HepG2 (cell line): ENCODE measurements at regions not wholly inside any gene's neighbourhood (a gene's known extent, or its start where the extent isn't known, plus 50 kb on each side); places are given as distances from the start of the nearest gene placed in this dataset.

Experiments used
- FOXA3 ChIP-seq: IDR thresholded peaks from 2 replicates; pipeline ENCODE4 v1.6.1; 2016; ENCODE audit warnings: missing genetic modification reagents, missing compliant biosample characterization
- HDAC1 ChIP-seq: sonication (generic); formaldehyde crosslinking; IDR thresholded peaks from 2 replicates; pipeline ENCODE4 v1.5.1; 2020; ENCODE audit warnings: mild to moderate bottlenecking, missing genetic modification reagents
- HMG20A ChIP-seq: IDR thresholded peaks from 2 replicates; pipeline ENCODE4 v1.6.1; 2016; ENCODE audit warnings: borderline replicate concordance
- HOXA3 ChIP-seq: sonication (generic); formaldehyde crosslinking; IDR thresholded peaks from 2 replicates; pipeline ENCODE4 v1.5.0; 2020; ENCODE audit warnings: missing genetic modification reagents
- NR2F1 ChIP-seq, 2 experiments: fragments of 450-650 bp in 1 of 2; formaldehyde crosslinking in 1 of 2; IDR thresholded peaks; 2 replicates each; pipeline versions ENCODE4 v1.5.0 to v1.6.1; 2016 to 2020; ENCODE audit warnings: mild to moderate bottlenecking in 1 of 2, missing compliant biosample characterization in 1 of 2, missing genetic modification reagents in 1 of 2, moderate library complexity in 1 of 2
- PHF21A ChIP-seq: sonication (generic); formaldehyde crosslinking; IDR thresholded peaks from 2 replicates; pipeline ENCODE4 v1.5.0; 2020; ENCODE audit warnings: mild to moderate bottlenecking, missing genetic modification reagents
- PHF8 ChIP-seq: sonication (generic); formaldehyde crosslinking; IDR thresholded peaks from 2 replicates; pipeline ENCODE4 v1.5.0; 2020; ENCODE audit warnings: missing genetic modification reagents
- PRPF4 ChIP-seq: fragments of 200-400 bp; formaldehyde crosslinking; IDR thresholded peaks from 2 replicates; pipeline ENCODE4 v1.6.1; 2016; ENCODE audit warnings: low read length, low read depth; ENCODE audit not compliant: poor library complexity, severe bottlenecking
- SALL2 ChIP-seq: sonication (generic); formaldehyde crosslinking; IDR thresholded peaks from 2 replicates; pipeline ENCODE4 v1.8.1; 2023; ENCODE audit warnings: mild to moderate bottlenecking, missing genetic modification reagents, inconsistent platforms
- THYN1 ChIP-seq: sonication (generic); formaldehyde crosslinking; IDR thresholded peaks from 2 replicates; pipeline ENCODE4 v1.8.1; 2023; ENCODE audit warnings: low read depth, mild to moderate bottlenecking, moderate library complexity, missing genetic modification reagents, borderline replicate concordance
- ZBTB42 ChIP-seq: sonication (generic); formaldehyde crosslinking; IDR thresholded peaks from 2 replicates; pipeline ENCODE4 v1.5.0; 2020; ENCODE audit warnings: mild to moderate bottlenecking, missing genetic modification reagents
- ZNF124 ChIP-seq: sonication (generic); formaldehyde crosslinking; IDR thresholded peaks from 2 replicates; pipeline ENCODE4 v1.4.0; 2020; ENCODE audit warnings: missing genetic modification reagents
- ZNF317 ChIP-seq: sonication (generic); formaldehyde crosslinking; IDR thresholded peaks from 2 replicates; pipeline ENCODE4 v1.5.0; 2020; ENCODE audit warnings: mild to moderate bottlenecking, missing genetic modification reagents
- ZNF335 ChIP-seq: sonication (generic); formaldehyde crosslinking; IDR thresholded peaks from 2 replicates; pipeline ENCODE4 v1.4.0; 2020; ENCODE audit warnings: missing genetic modification reagents
- TF ChIP-seq, protein P1 (sequence below): sonication (generic); formaldehyde crosslinking; IDR thresholded peaks from 2 replicates; pipeline ENCODE4 v1.8.0; 2022; ENCODE audit warnings: missing genetic modification reagents, mild to moderate bottlenecking, borderline replicate concordance
- TF ChIP-seq, protein P2 (sequence below): sonication (generic); formaldehyde crosslinking; IDR thresholded peaks from 2 replicates; pipeline ENCODE4 v1.4.0; 2020; ENCODE audit warnings: missing genetic modification reagents, borderline replicate concordance
- TF ChIP-seq, protein P3 (sequence below): sonication (generic); formaldehyde crosslinking; IDR thresholded peaks from one replicate; pipeline ENCODE4 v1.5.1; 2020; ENCODE audit warnings: mild to moderate bottlenecking, missing genetic modification reagents; ENCODE audit errors: not compliant biosample characterization
- TF ChIP-seq, protein P4 (sequence below): IDR thresholded peaks from 2 replicates; pipeline ENCODE4 v1.6.1; 2016; ENCODE audit warnings: missing compliant biosample characterization, missing genetic modification reagents, borderline replicate concordance

DNA sequence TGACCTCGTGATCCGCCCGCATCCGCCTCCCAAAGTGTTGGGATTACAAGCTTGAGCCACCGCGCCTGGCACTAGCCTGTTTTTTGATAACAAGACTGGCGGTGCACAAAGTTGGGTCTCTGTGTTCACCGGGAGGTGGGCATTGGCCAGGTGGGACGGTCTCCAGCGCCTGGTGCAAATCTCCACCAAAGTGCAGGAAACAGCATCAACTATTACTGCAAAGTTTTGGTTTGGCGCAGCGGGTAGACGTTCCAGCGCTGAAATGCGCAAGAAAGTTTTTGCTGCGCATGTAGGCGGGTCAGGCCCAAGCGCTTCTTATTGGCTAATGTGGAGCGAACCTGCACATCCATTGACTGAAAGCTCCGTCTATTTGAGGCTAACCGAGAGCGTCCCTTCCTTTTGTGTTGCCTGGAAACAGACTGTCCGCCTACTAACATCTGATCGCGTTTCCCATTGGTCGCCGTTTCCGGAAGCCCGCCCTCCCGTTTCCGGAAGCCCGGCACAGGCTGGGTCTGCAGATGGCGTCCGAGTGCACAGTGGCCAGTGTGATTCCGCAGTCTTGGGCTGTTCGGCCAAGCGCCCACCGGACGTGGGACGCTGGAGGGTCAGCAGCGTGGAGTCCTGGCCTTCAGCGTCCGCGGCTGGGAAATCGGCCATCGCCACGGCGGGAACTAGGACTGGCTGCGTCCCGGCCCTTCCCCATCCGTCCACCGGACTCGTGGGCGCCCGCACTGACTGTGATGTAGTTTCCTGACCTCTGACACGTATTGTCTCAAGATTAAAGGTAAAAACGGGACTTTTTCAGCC lies 53.3 kb upstream of the ZNF527 start (continued):
- TF ChIP-seq, protein P1, sequence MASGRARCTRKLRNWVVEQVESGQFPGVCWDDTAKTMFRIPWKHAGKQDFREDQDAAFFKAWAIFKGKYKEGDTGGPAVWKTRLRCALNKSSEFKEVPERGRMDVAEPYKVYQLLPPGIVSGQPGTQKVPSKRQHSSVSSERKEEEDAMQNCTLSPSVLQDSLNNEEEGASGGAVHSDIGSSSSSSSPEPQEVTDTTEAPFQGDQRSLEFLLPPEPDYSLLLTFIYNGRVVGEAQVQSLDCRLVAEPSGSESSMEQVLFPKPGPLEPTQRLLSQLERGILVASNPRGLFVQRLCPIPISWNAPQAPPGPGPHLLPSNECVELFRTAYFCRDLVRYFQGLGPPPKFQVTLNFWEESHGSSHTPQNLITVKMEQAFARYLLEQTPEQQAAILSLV, result peak; percentile 63; the same call in 1 of the 2 replicates
- TF ChIP-seq FOXA3 (no peak), THYN1 (CRISPR knock-in tag) (no peak), ZBTB42 (no peak), ZNF335 (CRISPR knock-in tag) (no peak), HDAC1 (CRISPR knock-in tag) (peak; percentile 85), SALL2 (CRISPR knock-in tag) (no peak), HOXA3 (CRISPR knock-in tag) (peak; percentile 79), PRPF4 (no peak), ZNF317 (no peak), ZNF124 (peak; percentile 59; the same call in 1 of the 2 replicates), PHF8 (CRISPR knock-in tag) (peak; percentile 88), PHF21A (peak; percentile 41; the same call in 1 of the 2 replicates), HMG20A (CRISPR knock-in tag) (no peak), NR2F1 (CRISPR knock-in tag; IDR thresholded peaks at IDR 0.05) (peak; percentile 32 to 78; a peak in 3 of 4 replicates)
- TF ChIP-seq, protein P2, sequence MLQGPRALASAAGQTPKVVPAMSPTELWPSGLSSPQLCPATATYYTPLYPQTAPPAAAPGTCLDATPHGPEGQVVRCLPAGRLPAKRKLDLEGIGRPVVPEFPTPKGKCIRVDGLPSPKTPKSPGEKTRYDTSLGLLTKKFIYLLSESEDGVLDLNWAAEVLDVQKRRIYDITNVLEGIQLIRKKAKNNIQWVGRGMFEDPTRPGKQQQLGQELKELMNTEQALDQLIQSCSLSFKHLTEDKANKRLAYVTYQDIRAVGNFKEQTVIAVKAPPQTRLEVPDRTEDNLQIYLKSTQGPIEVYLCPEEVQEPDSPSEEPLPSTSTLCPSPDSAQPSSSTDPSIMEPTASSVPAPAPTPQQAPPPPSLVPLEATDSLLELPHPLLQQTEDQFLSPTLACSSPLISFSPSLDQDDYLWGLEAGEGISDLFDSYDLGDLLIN (CRISPR knock-in tag), result no peak
- TF ChIP-seq, protein P3, sequence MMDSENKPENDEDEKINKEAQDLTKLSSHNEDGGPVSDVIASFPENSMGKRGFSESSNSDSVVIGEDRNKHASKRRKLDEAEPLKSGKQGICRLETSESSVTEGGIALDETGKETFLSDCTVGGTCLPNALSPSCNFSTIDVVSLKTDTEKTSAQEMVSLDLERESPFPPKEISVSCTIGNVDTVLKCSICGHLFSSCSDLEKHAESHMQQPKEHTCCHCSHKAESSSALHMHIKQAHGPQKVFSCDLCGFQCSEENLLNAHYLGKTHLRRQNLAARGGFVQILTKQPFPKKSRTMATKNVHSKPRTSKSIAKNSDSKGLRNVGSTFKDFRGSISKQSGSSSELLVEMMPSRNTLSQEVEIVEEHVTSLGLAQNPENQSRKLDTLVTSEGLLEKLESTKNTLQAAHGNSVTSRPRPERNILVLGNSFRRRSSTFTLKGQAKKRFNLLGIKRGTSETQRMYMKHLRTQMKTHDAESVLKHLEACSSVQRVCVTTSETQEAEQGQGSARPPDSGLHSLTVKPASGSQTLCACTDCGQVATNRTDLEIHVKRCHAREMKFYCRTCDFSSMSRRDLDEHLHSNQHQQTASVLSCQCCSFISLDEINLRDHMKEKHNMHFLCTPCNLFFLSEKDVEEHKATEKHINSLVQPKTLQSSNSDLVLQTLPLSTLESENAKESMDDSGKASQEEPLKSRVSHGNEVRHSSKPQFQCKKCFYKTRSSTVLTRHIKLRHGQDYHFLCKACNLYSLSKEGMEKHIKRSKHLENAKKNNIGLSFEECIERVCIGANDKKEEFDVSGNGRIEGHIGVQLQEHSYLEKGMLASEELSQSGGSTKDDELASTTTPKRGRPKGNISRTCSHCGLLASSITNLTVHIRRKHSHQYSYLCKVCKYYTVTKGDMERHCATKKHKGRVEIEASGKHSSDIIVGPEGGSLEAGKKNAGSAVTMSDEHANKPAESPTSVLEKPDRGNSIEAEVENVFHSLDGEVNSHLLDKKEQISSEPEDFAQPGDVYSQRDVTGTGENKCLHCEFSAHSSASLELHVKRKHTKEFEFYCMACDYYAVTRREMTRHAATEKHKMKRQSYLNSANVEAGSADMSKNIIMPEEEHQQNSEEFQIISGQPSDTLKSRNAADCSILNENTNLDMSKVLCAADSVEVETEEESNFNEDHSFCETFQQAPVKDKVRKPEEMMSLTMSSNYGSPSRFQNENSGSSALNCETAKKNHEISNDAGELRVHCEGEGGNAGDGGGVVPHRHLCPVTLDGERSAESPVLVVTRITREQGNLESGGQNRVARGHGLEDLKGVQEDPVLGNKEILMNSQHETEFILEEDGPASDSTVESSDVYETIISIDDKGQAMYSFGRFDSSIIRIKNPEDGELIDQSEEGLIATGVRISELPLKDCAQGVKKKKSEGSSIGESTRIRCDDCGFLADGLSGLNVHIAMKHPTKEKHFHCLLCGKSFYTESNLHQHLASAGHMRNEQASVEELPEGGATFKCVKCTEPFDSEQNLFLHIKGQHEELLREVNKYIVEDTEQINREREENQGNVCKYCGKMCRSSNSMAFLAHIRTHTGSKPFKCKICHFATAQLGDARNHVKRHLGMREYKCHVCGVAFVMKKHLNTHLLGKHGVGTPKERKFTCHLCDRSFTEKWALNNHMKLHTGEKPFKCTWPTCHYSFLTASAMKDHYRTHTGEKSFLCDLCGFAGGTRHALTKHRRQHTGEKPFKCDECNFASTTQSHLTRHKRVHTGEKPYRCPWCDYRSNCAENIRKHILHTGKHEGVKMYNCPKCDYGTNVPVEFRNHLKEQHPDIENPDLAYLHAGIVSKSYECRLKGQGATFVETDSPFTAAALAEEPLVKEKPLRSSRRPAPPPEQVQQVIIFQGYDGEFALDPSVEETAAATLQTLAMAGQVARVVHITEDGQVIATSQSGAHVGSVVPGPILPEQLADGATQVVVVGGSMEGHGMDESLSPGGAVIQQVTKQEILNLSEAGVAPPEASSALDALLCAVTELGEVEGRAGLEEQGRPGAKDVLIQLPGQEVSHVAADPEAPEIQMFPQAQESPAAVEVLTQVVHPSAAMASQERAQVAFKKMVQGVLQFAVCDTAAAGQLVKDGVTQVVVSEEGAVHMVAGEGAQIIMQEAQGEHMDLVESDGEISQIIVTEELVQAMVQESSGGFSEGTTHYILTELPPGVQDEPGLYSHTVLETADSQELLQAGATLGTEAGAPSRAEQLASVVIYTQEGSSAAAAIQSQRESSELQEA (CRISPR knock-in tag), result no peak
- TF ChIP-seq, protein P4, sequence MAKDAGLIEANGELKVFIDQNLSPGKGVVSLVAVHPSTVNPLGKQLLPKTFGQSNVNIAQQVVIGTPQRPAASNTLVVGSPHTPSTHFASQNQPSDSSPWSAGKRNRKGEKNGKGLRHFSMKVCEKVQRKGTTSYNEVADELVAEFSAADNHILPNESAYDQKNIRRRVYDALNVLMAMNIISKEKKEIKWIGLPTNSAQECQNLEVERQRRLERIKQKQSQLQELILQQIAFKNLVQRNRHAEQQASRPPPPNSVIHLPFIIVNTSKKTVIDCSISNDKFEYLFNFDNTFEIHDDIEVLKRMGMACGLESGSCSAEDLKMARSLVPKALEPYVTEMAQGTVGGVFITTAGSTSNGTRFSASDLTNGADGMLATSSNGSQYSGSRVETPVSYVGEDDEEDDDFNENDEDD (CRISPR knock-in tag), result 0 out of 2 replicates have a peak, but pooled peaks have one; percentile 32
